HG03175 (cell line): ENCODE measurements at regions not wholly inside any gene's neighbourhood (a gene's known extent, or its start where the extent isn't known, plus 50 kb on each side); places are given as distances from the start of the nearest gene placed in this dataset.
"Not testable (repeated sequence)": the region's sequence is repeated elsewhere in the genome, so short reads cannot be mapped to it uniquely, and the experiment has no call there.

Experiments
- ATAC-seq: cut with Tn5 transposase; IDR thresholded peaks from one replicate; pipeline ENCODE4 v1.9.1; 2021; ENCODE audit warnings: mild to moderate bottlenecking, moderate library complexity; ENCODE audit not compliant: unreplicated experiment

- not testable (repeated sequence) for ATAC-seq
Observed at GRCh38 chr2:87657915-87658314, 90.0 kb upstream of the PLGLB2 start.

- ATAC-seq: not testable (repeated sequence)
Observed at GRCh38 chr2:87658357-87658756, 89.5 kb upstream of the PLGLB2 start.

- ATAC-seq: not testable (repeated sequence)
Observed at GRCh38 chr2:87658976-87659375, 88.9 kb upstream of the PLGLB2 start.

DNA sequence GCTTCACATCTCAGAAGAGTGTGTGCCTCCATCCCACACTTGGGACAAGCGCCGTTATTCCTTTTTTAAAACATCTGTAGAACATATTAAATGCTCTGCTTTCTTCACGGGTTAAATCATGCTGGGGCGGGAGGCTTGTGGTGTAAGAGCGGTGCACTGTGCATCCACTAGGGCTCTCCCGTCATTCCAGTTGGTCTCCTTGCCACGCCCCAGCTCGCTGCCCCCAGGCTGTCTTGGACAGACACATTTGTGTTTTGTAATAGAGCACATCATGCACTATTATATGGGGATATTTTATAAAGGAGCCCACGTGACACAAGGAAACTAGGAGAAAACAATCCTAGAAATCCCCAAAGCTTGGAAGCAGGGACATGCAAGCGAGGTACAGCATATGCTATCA lies 87.7 kb upstream of the PLGLB2 start:
- ATAC-seq: not testable (repeated sequence)

- ATAC-seq: not testable (repeated sequence)
Observed at GRCh38 chr2:87662316-87663290, 85.3 kb upstream of the PLGLB2 start.

DNA sequence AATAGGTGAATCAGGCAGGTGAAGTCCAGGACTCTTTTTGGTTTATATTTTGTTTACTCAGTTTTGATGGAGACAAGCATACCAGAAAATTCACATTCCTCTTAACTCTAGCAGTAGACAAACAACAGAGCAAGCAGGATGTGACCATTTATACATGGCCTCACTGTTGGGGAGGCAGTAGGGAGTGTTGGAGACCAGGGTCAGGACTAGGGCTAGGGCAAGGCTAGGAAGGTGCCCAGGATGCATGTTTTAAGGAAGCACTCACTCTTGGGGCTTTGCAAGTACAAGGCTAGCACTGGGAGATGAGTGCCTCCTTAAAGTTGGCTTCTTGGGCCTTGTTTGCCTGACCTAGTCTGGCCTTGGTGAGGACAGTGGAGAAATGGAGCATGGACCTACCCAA lies 84.5 kb upstream of the PLGLB2 start:
- ATAC-seq: not testable (repeated sequence)

- ATAC-seq: not testable (repeated sequence)
Observed at GRCh38 chr2:87667027-87667426, 80.9 kb upstream of the PLGLB2 start.

- ATAC-seq: not testable (repeated sequence)
Observed at GRCh38 chr2:87668361-87668760, 79.5 kb upstream of the PLGLB2 start.

GRCh38 chr2:87669633-87670231 lies 78.2 kb upstream of the PLGLB2 start:
- ATAC-seq: not testable (repeated sequence)

GRCh38 chr2:87672404-87672803 lies 75.5 kb upstream of the PLGLB2 start:
- not testable (repeated sequence) for ATAC-seq

- not testable (repeated sequence) for ATAC-seq
Observed at GRCh38 chr2:87674729-87675128, 73.2 kb upstream of the PLGLB2 start.

GRCh38 chr2:87675487-87675886 lies 72.4 kb upstream of the PLGLB2 start:
- ATAC-seq: not testable (repeated sequence)

- not testable (repeated sequence) for ATAC-seq
Observed at GRCh38 chr2:87677421-87677923, 70.4 kb upstream of the PLGLB2 start.

DNA sequence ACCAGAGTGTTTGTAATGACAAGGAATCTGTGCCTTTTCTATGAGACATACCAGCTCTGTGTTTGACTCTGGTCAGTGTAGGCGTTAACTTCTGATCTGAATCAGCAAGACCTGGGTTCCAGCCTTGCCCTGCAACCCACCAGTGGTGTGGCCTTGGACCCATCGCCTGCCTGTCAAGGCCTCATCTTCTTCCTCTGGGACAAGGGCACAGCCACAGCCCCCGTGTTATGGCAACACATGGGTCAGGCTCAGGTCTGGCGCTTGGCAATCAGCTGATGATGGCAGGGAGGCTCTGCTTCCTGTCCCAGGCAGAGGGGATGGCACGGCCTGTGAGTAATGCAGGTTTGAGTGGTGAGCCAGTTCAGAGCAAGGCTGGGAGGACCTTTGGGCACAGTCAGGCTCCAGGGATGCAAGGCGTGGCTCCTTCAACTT lies 69.1 kb upstream of the PLGLB2 start:
- ATAC-seq: not testable (repeated sequence)

GRCh38 chr2:87679950-87680349 lies 67.9 kb upstream of the PLGLB2 start:
- not testable (repeated sequence) for ATAC-seq

DNA sequence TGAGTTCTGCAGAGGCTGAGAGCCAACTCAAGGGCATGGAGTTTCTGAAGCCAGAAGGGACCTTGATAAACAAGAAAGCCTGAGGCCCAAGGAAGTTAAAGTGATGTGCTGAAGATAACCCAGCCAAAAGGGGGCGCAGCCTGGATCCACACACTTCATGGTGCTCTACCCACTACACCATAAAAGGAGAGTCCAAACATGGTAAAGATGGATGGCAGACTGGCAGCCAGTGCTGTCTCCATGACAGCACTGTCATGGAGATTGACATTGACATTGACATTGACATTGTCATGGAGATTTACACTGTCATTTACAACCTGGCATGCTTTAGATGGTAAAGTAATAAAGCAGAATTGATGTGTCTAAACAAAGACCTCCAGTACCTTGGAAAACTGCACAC lies 67.2 kb upstream of the PLGLB2 start:
- not testable (repeated sequence) for ATAC-seq

DNA sequence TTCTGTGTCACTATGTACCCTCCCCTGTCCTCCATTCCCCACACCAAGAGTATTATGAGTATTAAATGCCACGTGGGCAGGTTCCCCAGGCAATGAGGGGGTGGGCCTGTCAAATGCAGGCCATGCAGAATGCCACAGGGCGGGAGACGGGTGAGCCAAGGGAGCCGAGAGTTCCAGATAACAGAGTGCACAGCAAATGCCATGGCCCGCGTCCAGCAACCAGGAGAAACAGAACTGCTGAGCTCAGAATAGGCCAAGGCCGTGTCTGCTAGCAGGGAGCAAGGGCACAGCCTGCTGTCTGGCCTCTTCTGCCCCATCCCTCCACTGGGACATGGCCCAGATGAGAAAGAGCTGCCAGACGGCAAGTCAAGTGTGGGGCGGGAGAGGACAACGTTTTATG lies 64.4 kb upstream of the PLGLB2 start:
- ATAC-seq: not testable (repeated sequence)

GRCh38 chr2:87683961-87684360 lies 63.9 kb upstream of the PLGLB2 start:
- ATAC-seq: not testable (repeated sequence)

DNA sequence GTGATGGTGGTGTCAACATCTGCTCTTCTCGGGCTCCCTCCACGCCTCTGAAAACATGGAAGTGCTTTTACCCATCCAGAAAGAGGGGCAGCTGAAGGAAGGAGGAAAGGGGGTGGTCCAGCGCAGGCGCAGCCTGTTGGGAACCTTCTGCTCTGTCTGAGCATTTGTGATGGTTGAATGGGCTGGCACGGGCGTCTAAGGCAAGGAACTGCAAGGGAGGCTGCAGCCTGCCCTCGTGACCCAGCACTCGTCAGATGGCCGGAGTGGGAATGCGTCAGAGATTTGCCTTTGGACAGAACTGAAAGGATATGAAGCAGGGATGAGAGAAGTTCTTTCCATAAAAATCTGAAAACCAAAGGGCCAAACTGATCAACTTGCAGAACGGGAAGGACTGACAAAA lies 62.3 kb upstream of the PLGLB2 start:
- not testable (repeated sequence) for ATAC-seq

- ATAC-seq: not testable (repeated sequence)
Observed at GRCh38 chr2:87686873-87687549, 60.9 kb upstream of the PLGLB2 start.
